ENCODE measurements at regions not wholly inside any gene's neighbourhood (a gene's known extent, or its start where the extent isn't known, plus 50 kb on each side); places are given as distances from the start of the nearest gene placed in this dataset.

DNA sequence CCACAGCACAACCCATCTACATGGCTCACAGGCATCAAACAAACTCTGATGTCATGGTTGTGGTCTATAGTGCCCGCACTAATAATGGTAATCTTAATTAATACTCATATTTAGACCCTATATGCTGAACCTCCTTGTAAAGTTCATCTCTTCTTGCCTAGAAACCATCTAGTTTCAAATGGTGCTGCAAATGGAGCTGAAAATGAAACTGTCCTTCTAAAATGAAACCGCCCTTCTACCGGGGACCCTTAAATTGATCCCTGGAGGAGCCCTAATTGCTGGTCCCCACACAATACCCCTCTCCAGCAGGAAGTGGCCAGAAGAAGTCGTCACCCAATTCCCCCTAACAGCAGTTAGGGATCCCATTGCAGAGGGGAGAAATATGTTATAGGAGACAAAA, 612.6 kb downstream of the MRPL39 start:
- Histone ChIP-seq H3K4me1 (ENCODE audit: control insufficient read depth, extremely low read depth, insufficient read depth, low read length) (no peaks in the 10 kb centered on the region), H3K9ac (replicated peaks; ENCODE audit: extremely low read depth, insufficient read depth, low read length) (no peak overlapping the region), H3K9me3 (replicated peaks; ENCODE audit: control insufficient read depth, insufficient read depth, low read length) (no peaks in the 10 kb centered on the region), H3K4me2 (ENCODE audit: insufficient read depth, low read length) (no peak overlapping the region), H2AFZ (ENCODE audit: low read depth, low read length) (no peak overlapping the region), H3K36me3 (ENCODE audit: control insufficient read depth in 2 of 2, extremely low read depth in 1 of 2, insufficient read depth in 2 of 2, low read length in 2 of 2) (no peaks in the 10 kb centered on the region), H3K9me1 (replicated peaks; ENCODE audit: control insufficient read depth, extremely low read depth, insufficient read depth, low read length) (no peaks in the 10 kb centered on the region), H4K20me1 (replicated peaks; ENCODE audit: control insufficient read depth, extremely low read depth, insufficient read depth, low read length) (no peaks in the 10 kb centered on the region), H3K27me3 (ENCODE audit: control insufficient read depth in 2 of 2, insufficient read depth in 2 of 2, low read length in 2 of 2) (no peaks in the 10 kb centered on the region), H3K27ac (ENCODE audit: insufficient read depth, low read depth, low read length) (no peak overlapping the region), H3K79me2 (ENCODE audit: control insufficient read depth, insufficient read depth, low read length) (no peaks in the 10 kb centered on the region), H3K4me3 (replicated peaks in 1 of 3; ENCODE audit: insufficient read depth in 1 of 3, low read depth in 1 of 3, low read length in 3 of 3) (no peak overlapping the region)
- dilution Hi-C loops (cut with MboI; ENCODE audit: extremely low pct_ligation_motif_present, low sequenced_read_pairs): no loop called here
- CTCF ChIA-PET: no interaction called here
- FAIRE-seq (no peak), DNase-seq (ENCODE audit: low read depth, low spot score) (no peak)
- TF ChIP-seq EZH2 (IDR thresholded peaks at IDR 0.05; ENCODE audit: borderline replicate concordance, low read depth, low read length, severe bottlenecking): no peak
- TF ChIP-seq GATA2 (IDR thresholded peaks at IDR 0.05; ENCODE audit: insufficient read depth, insufficient read length, low read depth, low read length): no peak
- TF ChIP-seq JUN (IDR thresholded peaks at IDR 0.05; ENCODE audit: borderline replicate concordance, insufficient read depth, insufficient read length, low read depth): no peak
- TF ChIP-seq FOS (IDR thresholded peaks at IDR 0.05; ENCODE audit: borderline replicate concordance, insufficient read depth, low read length): no peak
- TF ChIP-seq, protein P1, sequence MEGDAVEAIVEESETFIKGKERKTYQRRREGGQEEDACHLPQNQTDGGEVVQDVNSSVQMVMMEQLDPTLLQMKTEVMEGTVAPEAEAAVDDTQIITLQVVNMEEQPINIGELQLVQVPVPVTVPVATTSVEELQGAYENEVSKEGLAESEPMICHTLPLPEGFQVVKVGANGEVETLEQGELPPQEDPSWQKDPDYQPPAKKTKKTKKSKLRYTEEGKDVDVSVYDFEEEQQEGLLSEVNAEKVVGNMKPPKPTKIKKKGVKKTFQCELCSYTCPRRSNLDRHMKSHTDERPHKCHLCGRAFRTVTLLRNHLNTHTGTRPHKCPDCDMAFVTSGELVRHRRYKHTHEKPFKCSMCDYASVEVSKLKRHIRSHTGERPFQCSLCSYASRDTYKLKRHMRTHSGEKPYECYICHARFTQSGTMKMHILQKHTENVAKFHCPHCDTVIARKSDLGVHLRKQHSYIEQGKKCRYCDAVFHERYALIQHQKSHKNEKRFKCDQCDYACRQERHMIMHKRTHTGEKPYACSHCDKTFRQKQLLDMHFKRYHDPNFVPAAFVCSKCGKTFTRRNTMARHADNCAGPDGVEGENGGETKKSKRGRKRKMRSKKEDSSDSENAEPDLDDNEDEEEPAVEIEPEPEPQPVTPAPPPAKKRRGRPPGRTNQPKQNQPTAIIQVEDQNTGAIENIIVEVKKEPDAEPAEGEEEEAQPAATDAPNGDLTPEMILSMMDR (IDR thresholded peaks at IDR 0.05; ENCODE audit: extremely low read depth in 1 of 2, insufficient read depth in 1 of 2, low read depth in 1 of 2, low read length in 2 of 2): no peak
- TF ChIP-seq POLR2A (IDR thresholded peaks at IDR 0.05; ENCODE audit: low read depth, low read length): no peak
- TF ChIP-seq, protein P2, sequence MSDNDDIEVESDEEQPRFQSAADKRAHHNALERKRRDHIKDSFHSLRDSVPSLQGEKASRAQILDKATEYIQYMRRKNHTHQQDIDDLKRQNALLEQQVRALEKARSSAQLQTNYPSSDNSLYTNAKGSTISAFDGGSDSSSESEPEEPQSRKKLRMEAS (IDR thresholded peaks at IDR 0.05; ENCODE audit: insufficient read depth, insufficient read length): no peak
- TF ChIP-seq MYC (IDR thresholded peaks at IDR 0.05; ENCODE audit: low read depth, low read length): no peak
- TF ChIP-seq POLR2AphosphoS5 (IDR thresholded peaks at IDR 0.05; ENCODE audit: insufficient read depth, low read depth, low read length): no peak
- BruUV-seq (replicated peaks): no TSS peak
- intact Hi-C loops (cut with micrococcal nuclease): no loop called here
- POLR2A ChIA-PET: no interaction called here

Measured in endothelial cell of umbilical vein (primary cell).